HG02840 (cell line): ENCODE measurements at regions not wholly inside any gene's neighbourhood (a gene's known extent, or its start where the extent isn't known, plus 50 kb on each side); places are given as distances from the start of the nearest gene placed in this dataset.
"Not testable (repeated sequence)": the region's sequence is repeated elsewhere in the genome, so short reads cannot be mapped to it uniquely, and the experiment has no call there.

Source experiments
- ATAC-seq: cut with Tn5 transposase; IDR thresholded peaks from one replicate; pipeline ENCODE4 v1.9.1; 2021; ENCODE audit warnings: mild to moderate bottlenecking, moderate library complexity, moderate number of reproducible peaks; ENCODE audit not compliant: unreplicated experiment, low FRiP score

DNA sequence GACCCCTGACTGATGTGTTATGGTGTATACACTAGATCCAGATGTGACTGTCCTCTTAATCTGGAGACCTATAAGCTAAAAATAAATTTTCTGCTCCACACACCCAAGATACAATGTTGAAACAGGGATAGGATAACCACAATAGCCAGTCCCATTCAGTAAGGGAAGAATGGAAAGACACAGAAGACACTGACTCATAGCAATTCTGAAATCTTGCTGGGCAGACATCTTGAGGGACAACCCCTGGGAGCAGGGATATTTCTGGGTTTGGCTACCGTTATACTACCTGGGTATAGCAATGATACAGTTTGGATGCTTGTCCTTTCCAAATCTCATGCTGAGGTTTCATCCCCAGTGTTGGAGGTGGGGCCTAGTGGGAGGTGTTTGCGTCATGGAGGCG lies 93.9 kb downstream of the BUD13 start:
- no peak for ATAC-seq

GRCh38 chr11:116667318-116667717 lies 105.5 kb downstream of the BUD13 start:
- ATAC-seq: not testable (repeated sequence)

DNA sequence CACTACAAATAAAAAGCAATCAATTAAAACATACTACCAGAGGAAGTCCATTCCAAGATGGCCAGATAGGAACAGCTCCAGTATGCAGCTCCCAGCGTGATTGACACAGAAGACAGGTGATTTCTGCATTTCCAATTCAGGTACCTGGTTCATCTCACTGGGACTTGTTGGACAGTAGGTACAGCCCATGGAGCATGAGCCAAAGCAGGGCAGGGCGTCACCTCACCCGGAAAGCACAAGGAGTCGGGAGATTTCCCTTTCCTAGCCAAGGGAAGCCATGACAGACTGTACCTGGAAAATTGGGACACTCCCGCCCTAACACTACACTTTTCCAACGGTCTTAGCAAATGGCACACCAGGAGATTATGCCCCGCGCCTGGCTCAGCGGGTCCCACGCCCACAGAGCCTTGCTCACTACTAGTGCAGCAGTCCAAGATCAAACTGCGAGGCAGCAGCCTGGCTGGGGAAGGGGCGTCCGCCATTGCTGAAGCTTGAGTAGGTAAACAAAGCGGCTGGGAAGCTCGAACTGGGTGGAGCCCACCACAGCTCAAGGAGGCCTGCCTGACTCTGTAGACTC lies 106.0 kb downstream of the BUD13 start:
- not testable (repeated sequence) for ATAC-seq

GRCh38 chr11:116665523-116665922 lies 107.3 kb downstream of the BUD13 start:
- ATAC-seq: no peak

- no peak for ATAC-seq
These were observed 111.7 kb downstream of the BUD13 start for GRCh38 chr11:116661056-116661455.

- ATAC-seq: no peak
These were observed 112.8 kb downstream of the BUD13 start for GRCh38 chr11:116660011-116660410.

DNA sequence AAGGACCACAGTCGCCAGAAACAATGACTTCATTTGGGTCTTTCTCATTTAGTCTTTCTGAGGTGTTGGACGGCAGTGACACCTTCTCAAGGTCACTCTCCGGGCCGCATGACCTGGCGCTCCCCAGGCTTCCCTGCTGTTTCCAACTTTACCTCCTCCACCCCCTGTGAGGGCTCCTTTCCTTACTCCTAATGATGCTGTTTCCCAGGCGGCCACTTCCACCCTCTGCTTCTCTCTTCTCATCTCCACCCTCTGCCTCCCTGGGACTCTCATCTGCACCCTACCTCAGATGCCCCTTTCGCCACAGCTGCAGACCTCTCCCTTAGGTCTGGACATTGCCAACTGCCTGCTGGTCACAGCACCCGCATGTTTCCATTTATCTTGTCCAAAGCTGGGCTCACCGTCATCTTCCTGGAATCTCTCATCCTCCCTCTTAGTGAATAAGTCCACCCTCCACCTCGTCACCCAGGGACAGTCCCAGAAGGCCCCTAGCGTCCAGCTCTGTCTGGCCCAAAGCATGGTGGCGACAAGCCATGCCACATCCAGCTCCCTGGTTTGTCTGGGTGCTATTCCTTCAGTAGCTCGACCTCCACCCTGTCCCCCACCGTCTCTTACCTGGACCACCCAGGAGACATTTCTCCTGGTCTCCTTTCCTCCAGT lies 113.8 kb downstream of the BUD13 start:
- no peak for ATAC-seq

DNA sequence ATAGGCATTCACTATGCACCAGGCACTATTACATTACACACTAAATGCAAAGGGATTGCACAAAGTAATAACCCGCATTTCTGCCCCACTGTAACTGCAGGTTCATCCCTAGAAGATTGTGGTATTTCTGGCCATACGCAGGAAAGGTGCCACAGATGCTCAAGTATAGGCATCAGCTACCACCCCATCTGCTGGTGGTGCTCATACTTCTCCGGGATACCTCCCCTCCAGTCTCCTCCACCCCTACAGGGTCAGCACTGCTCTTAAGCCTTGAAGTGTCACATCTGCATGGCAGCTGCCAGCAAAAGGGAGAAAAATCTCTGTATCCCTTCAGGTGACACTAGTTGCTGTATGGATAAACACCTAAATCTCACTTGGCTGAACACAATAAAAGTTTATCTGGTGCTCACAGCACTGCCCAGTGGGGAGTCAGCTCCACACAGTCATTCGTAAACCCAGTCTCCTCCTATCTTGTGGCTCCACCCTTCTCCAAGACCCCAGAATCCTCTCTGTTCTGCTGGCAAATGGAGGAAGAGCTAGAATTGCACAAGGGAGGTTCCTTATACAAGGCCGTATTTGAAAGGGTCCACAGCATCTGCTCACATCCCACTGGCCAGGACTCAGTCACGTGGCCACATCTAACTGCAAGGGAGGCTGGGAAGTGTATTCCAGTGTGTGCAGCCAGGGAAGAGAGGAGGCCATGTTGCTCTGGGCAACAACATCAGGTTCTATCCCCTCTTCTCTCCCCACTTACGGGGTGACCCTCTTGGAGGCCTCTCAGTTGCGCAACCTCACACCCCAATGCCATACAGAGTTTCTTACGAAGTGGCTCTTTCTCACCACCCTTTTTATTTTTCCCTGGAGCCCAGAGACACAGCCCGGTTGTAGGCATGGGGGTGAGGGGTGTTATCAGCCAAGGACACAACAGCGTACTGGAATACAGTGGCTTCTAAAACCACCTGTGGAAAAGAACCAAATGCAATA lies 114.7 kb downstream of the BUD13 start:
- ATAC-seq: no peak

DNA sequence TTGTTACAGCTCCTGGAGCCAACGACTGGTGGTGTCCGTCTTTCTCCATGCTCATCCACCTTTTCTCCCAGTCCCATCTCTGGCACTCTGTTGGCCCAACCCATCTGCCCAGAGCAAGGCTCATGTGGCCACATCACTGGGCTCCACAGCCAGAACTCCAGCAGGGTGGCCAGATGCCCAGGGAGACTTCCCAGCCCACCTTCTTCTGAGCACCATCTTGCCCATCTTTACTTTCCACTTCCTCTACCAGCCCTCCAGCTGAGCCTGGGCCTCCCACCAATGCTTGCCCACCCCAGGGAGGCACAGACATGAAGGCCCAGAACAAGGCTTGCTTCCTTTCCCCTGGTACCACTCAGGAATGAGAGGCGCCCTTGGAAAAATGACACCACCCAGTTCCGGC lies 116.8 kb downstream of the BUD13 start:
- ATAC-seq: no peak

DNA sequence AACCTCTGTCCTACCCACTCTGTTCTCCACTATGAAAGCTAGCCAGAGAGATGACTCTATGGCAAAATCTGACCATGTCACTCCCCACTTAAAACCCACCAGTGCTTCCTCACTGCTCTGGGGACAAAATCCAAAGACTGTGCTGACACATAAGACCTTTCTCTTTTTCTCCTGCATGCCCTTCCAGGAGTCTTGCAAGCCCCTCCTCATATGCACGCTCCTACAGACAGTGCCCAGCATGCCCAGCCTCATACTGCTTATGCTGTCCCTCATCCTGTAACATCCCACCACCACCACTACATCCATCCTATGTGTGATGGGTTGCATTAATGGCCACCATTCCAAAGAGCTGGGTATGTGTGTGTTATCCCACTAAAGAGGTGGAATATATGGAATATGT lies 118.3 kb downstream of the BUD13 start:
- ATAC-seq: no peak

- no peak for ATAC-seq
These were observed 119.6 kb downstream of the BUD13 start for GRCh38 chr11:116653206-116653605.

DNA sequence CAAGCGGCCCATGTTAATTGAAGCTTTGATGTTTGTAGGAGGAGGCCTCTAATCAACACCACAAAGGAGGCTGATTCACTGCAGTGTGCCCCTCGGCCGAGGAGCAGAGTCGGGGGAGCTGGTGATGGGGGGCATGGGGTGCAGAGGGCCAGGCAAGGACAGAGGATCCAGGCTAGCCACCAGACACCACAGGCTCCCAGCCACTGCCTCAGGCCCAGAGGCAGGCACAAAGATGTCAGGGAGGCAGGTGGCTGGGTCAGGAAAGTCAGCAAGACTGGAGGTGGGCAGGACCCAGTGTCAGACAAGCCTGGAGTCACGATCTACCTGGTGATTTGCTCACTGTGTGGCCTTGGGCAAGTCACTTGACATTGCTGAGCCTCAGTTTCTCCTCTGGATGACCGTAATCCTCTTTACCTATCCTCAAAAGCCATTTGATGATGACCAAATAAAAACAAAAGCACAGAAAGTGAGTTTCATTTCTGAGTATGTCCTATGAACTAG lies 121.0 kb downstream of the BUD13 start:
- ATAC-seq: no peak

GRCh38 chr11:116651098-116651736 lies 121.6 kb downstream of the BUD13 start:
- no peak for ATAC-seq

DNA sequence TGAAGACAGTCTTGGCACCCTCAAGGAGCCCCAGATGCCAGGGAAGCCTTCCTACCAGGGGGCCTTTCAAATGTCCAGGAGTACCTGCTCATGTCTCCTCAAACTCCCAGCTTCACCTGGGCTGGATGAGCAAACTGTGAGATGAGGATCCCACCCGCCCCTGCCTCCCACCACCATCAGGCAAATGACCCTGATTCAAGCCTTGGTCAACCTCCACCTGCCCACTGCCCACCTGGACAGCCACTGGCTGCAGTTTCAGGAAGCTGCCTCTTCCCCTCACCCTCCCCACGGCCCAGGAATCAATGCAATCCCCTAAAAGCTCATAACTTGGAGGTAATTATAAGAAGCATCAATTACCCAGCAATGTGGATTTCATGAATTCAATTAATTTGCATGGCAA lies 122.7 kb downstream of the BUD13 start:
- ATAC-seq: no peak

GRCh38 chr11:116649268-116649667 lies 123.5 kb downstream of the BUD13 start:
- no peak for ATAC-seq

DNA sequence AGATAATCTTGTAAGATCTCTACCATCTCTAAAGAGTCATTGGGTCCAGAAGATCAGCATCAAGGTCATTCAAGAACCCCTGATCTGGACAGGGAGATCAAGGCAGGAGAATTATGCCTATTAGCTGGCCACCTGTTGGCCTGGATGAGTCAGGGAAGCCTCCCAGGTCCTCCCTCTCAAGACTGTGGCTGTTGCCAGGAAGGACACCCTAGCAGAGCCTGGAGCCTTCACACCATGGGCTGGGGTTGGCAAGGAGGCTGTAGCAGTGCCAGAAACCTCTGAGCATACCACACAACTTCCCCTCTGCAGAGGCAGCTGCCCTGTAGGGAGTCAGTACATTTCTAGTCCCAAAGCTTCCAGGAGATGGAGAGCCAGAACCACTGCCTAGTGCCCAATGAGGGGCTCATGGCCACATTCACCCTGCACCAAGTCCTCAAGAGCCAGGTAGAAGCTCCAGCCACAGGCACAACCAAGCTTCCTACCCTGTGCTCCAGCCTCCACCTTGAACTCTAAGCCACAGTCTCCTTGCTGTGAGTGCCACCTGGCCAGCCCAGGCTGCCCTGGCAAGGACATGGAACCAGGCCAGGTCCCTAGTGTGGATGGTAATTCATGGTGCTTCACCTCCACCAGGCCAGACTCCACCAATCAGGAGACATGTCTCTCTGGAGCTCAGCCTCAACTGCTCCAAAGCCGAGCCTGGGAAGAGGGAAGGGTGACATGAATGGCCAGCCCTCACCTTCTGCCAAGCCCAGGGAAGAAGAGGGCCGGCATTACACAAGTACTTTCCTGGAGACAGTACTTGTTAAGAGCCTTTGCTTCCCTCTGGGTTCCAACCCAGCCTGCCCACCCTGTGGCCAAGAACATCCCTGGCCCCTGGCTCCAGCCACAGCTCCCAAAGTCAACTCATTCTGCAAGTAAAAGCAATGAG lies 124.3 kb downstream of the BUD13 start:
- no peak for ATAC-seq

DNA sequence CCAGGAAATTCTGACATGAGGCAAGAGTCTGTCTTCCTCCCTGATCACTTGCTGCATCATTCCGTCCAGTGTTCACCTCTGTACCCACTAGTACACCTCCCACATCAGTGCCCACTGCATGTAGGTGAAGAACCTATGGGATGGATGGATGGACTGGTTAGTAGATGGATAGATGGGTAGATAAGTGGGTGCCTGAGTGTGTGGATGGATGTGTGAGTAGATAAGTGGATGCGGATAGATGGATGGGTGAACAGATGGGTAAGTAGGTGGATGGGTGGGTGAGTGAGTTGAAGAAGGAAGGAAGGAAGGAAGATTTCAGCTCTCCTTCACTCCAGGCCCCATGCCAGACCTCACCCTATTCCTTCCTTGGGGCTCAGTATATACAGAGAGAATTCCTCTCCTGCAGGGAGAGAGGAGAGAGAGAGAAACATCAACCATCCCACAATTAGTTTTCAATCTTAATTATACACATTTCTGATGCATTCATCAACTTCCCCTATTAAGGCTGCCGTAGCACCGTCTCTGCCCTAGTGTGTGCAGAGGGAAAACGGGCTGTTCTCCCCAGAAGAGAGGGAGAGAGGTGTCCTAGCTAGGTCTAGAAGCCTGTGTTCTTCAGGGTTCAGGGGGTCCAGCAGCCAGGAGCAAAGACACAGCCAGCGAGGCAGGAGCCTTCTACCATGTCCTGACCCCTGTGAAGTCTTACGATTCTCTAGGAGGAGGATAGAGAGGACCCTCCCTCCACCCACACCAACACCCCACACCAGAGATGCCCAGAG lies 125.3 kb downstream of the BUD13 start:
- ATAC-seq: no peak

DNA sequence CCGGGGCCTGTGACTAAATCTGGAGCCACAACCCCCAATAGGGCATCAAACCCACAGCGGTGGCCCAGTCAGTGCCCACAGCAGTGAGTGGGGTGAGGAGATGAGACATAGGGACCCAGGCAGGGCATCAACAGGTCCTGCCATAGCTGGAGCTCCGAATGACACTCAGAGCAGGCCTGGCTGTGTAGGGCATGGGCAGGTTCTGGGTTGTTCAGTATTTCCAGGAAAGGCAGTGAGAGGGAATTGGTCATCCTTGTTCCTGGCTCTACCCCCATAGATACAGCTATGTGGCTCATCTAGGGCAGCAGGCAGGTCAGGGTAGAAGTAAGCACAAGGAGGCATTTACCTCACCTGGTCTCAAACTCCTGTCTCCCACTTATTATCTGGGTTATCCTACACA lies 126.6 kb downstream of the BUD13 start:
- no peak for ATAC-seq

DNA sequence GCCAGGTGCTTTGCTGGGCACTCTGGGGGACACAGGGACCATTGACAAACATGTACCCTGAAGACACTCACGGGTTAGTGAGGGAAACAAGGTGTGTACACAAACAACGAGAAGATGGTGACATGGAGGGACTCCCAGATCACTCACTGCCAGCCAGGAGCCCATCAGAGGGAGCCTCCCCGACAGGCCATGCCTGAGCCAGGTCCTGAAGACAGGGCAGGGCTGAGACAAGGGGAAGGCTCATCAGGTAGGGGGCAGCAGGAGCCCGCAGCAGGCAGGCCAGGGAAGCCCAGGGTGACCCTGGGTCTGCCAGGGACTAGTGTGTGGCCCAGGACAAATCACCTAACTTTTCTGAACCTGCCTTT lies 127.9 kb downstream of the BUD13 start:
- no peak for ATAC-seq
